RWPE1 (cell line): ENCODE measurements at regions not wholly inside any gene's neighbourhood (a gene's known extent, or its start where the extent isn't known, plus 50 kb on each side); places are given as distances from the start of the nearest gene placed in this dataset.

ENCODE experiments used
- CTCF ChIA-PET: fragments of 350-600 bp; sonication (Branson Sonifier 250); formaldehyde crosslinking; extraction: SDS; loops from one replicate; lab custom pipeline; 2021; lab: Yijun Ruan, JAX
- POLR2A ChIA-PET: fragments of 400-600 bp; formaldehyde crosslinking; extraction: SDS; loops from one replicate; lab custom pipeline; 2020; ENCODE audit warnings: antibody characterized with exemption; ENCODE audit not compliant: low non-redundant PET; lab: Yijun Ruan, JAX
- DNase-seq: peaks from one replicate; pipeline ENCODE4 v3.0.0; 2012; ENCODE audit warnings: low spot score
- H3K27ac ChIP-seq: fragments of 450-650 bp; 2 replicates; pipeline ENCODE4 v1.5.1; 2017
- TF ChIP-seq, protein P1 (sequence below): fragments of 450-650 bp; conservative IDR thresholded peaks from 2 replicates; pipeline ENCODE4 v1.5.1; 2017; ENCODE audit warnings: low read depth, mild to moderate bottlenecking

GRCh38 chr2:83661711-83662110 is 797.4 kb downstream of the SUCLG1 start:
- DNase-seq: no peak
- ChIA-PET CTCF (no interaction called here), POLR2A (no interaction called here)
- TF ChIP-seq, protein P1, sequence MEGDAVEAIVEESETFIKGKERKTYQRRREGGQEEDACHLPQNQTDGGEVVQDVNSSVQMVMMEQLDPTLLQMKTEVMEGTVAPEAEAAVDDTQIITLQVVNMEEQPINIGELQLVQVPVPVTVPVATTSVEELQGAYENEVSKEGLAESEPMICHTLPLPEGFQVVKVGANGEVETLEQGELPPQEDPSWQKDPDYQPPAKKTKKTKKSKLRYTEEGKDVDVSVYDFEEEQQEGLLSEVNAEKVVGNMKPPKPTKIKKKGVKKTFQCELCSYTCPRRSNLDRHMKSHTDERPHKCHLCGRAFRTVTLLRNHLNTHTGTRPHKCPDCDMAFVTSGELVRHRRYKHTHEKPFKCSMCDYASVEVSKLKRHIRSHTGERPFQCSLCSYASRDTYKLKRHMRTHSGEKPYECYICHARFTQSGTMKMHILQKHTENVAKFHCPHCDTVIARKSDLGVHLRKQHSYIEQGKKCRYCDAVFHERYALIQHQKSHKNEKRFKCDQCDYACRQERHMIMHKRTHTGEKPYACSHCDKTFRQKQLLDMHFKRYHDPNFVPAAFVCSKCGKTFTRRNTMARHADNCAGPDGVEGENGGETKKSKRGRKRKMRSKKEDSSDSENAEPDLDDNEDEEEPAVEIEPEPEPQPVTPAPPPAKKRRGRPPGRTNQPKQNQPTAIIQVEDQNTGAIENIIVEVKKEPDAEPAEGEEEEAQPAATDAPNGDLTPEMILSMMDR: no peak
- H3K27ac ChIP-seq: no peak overlapping the region

DNA sequence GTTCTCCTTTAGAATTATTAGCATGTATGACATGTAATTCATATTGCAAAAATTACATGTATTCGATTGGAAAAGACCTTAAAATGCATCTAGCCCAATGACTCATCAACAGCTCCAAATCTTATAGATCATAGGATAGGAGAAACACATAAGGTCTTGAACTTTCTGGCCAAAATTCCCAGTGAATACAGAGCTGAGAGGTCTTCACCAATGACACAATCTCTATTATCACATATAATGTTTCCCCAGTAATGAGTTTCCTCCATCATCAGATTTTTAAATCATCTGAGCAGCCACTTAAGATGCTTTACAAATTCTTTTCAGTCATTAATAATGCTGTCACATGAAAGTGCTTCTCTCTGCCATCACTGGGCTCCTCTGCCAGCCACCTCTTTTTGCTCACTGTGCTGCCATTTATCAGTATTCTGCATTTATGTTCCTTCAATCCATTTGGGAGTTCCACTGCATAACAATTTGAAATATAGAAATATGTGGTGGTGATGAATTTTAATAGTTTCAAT is 804.9 kb downstream of the SUCLG1 start:
- no peak for DNase-seq
- TF ChIP-seq, protein P1: no peak
- POLR2A ChIA-PET: no interaction called here
- CTCF ChIA-PET: no interaction called here
- no peak overlapping the region for H3K27ac ChIP-seq

DNA sequence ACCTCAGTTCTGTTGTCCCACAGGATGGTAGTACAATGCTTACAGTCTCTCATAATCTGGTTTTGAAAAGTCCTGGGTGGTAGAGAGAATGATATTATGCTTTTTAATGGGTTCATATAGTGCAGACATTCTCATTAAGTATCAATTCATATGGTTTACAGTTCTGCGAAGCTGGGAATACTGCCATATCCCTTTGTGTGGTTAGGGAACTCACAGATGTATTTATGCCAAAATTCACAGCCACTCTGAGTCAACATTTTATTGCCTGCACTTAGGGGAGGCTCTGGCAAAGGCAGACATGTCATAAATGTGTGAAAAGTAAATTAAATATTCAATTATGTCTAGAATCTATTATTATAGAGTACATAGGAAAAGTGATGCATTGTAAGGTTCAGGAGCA is 808.2 kb downstream of the SUCLG1 start:
- ChIA-PET CTCF (interaction anchor here (0.6 to 0.7 kb wide), 2 partner anchors 9 to 426 kb away, joined by 3 to 4 read pairs; no protein-coding TSS in a partner anchor), POLR2A (no interaction called here)
- no peak overlapping the region for H3K27ac ChIP-seq
- DNase-seq: no peak
- TF ChIP-seq, protein P1: no peak

- ChIA-PET CTCF (interaction anchor here (0.6 kb wide), 1 partner anchor 427 kb away, joined by 3 read pairs; no protein-coding TSS in a partner anchor), POLR2A (no interaction called here)
- TF ChIP-seq, protein P1: no peak
- no peak for DNase-seq
- H3K27ac ChIP-seq: no peak overlapping the region
These were observed 808.9 kb downstream of the SUCLG1 start for GRCh38 chr2:83650161-83650560.

GRCh38 chr2:83640506-83640905 is 818.6 kb downstream of the SUCLG1 start:
- H3K27ac ChIP-seq: no peak overlapping the region
- TF ChIP-seq, protein P1: no peak
- POLR2A ChIA-PET: no interaction called here
- CTCF ChIA-PET: no interaction called here
- DNase-seq: no peak

DNA sequence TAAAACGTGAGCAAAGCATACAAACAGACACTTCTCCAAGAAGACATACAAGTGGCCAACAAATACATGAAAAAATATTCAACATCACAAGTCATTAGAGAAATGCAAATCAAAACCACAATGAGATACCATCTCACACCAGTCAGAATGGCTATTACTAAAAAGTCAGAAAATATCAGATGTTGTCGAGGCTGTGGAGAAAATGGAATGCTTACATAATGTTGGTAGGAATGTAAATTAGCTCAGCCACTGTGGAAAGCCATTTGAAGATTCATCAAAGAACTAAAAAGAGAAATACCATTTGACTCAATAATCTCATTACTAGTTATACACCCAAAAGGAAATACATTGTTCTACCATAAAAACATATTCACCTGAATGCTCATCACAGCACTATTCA is 825.7 kb downstream of the SUCLG1 start:
- no peak overlapping the region for H3K27ac ChIP-seq
- ChIA-PET CTCF (interaction anchor here (0.6 kb wide), 1 partner anchor 666 kb away, joined by 3 read pairs; no protein-coding TSS in a partner anchor), POLR2A (no interaction called here)
- no peak for DNase-seq
- TF ChIP-seq, protein P1: no peak
